SK-N-SH treated with all-trans-retinoic acid at 6 μM for 48 hours (cell line): ENCODE measurements at regions not wholly inside any gene's neighbourhood (a gene's known extent, or its start where the extent isn't known, plus 50 kb on each side); places are given as distances from the start of the nearest gene placed in this dataset.

Source experiments
- ATAC-seq: fragments of 200-7000 bp; cut with Tn5 transposase; 3 replicates; pipeline ENCODE4 v1.9.1; 2020; ENCODE audit warnings: mild to moderate bottlenecking, moderate library complexity
- ARNTL ChIP-seq: fragments of 450-650 bp; formaldehyde crosslinking; IDR thresholded peaks from 2 replicates; pipeline ENCODE4 v1.5.0; 2020; ENCODE audit warnings: low read depth, mild to moderate bottlenecking, moderate library complexity, borderline replicate concordance
- BACH2 ChIP-seq: fragments of 250-450 bp; sonication (Bioruptor Pico); IDR thresholded peaks from 2 replicates; pipeline ENCODE4 v1.9.0; 2021; ENCODE audit warnings: mild to moderate bottlenecking, borderline replicate concordance
- CREB5 ChIP-seq: fragments of 250-450 bp; sonication (Bioruptor Pico); IDR thresholded peaks from 2 replicates; pipeline ENCODE4 v1.5.1; 2020; ENCODE audit warnings: low read depth, mild to moderate bottlenecking, moderate library complexity
- CSDC2 ChIP-seq: fragments of 250-450 bp; sonication (Bioruptor Pico); IDR thresholded peaks from 2 replicates; pipeline ENCODE4 v1.5.0; 2020; ENCODE audit warnings: mild to moderate bottlenecking, moderate library complexity
- CSRNP3 ChIP-seq: fragments of 250-450 bp; sonication (Bioruptor Pico); IDR thresholded peaks from 2 replicates; pipeline ENCODE4 v1.5.1; 2021; ENCODE audit warnings: mild to moderate bottlenecking, moderate library complexity
- ESRRG ChIP-seq: fragments of 250-450 bp; sonication (Bioruptor Pico); IDR thresholded peaks from 2 replicates; pipeline ENCODE4 v1.6.1; 2021; ENCODE audit warnings: mild to moderate bottlenecking
- ISL1 ChIP-seq: fragments of 250-450 bp; sonication (Bioruptor Pico); IDR thresholded peaks from 2 replicates; pipeline ENCODE4 v2.1.2; 2022; ENCODE audit warnings: mild to moderate bottlenecking, moderate library complexity
- OSR1 ChIP-seq: fragments of 250-450 bp; sonication (Bioruptor Pico); IDR thresholded peaks from 2 replicates; pipeline ENCODE4 v1.8.0; 2022; ENCODE audit warnings: moderate library complexity, mild to moderate bottlenecking, inconsistent platforms
- PATZ1 ChIP-seq: fragments of 250-450 bp; sonication (Bioruptor Pico); IDR thresholded peaks from 2 replicates; pipeline ENCODE4 v1.8.0; 2020; ENCODE audit warnings: mild to moderate bottlenecking, moderate library complexity, borderline replicate concordance
- POU6F1 ChIP-seq: fragments of 250-450 bp; sonication (Bioruptor Pico); IDR thresholded peaks from 2 replicates; pipeline ENCODE4 v1.8.0; 2021; ENCODE audit warnings: low read depth, mild to moderate bottlenecking, moderate library complexity, borderline replicate concordance
- PPARA ChIP-seq: fragments of 250-450 bp; sonication (Bioruptor Pico); IDR thresholded peaks from 2 replicates; pipeline ENCODE4 v1.5.0; 2020; ENCODE audit warnings: mild to moderate bottlenecking, borderline replicate concordance
- RARB ChIP-seq: fragments of 250-450 bp; sonication (Bioruptor Pico); IDR thresholded peaks from 2 replicates; pipeline ENCODE4 v1.8.0; 2021; ENCODE audit warnings: mild to moderate bottlenecking, moderate library complexity
- SNAI2 ChIP-seq: fragments of 250-450 bp; sonication (Bioruptor Pico); IDR thresholded peaks from 2 replicates; pipeline ENCODE4 v1.5.0; 2020; ENCODE audit warnings: mild to moderate bottlenecking, moderate library complexity
- TCF4 ChIP-seq: fragments of 250-450 bp; sonication (Bioruptor Pico); IDR thresholded peaks from 2 replicates; pipeline ENCODE4 v1.8.0; 2021; ENCODE audit warnings: mild to moderate bottlenecking, moderate library complexity, borderline replicate concordance
- TOX ChIP-seq: fragments of 250-450 bp; sonication (Bioruptor Pico); IDR thresholded peaks from 2 replicates; pipeline ENCODE4 v1.8.0; 2021; ENCODE audit warnings: mild to moderate bottlenecking, moderate library complexity, borderline replicate concordance
- TSHZ2 ChIP-seq: fragments of 250-450 bp; sonication (Bioruptor Pico); IDR thresholded peaks from 2 replicates; pipeline ENCODE4 v1.5.0; 2020; ENCODE audit warnings: mild to moderate bottlenecking, moderate library complexity
- ZFP3 ChIP-seq: fragments of 250-450 bp; sonication (Bioruptor Pico); IDR thresholded peaks from 2 replicates; pipeline ENCODE4 v1.5.0; 2020; ENCODE audit warnings: mild to moderate bottlenecking, moderate library complexity
- ZFP30 ChIP-seq: fragments of 450-650 bp; formaldehyde crosslinking; IDR thresholded peaks from 2 replicates; pipeline ENCODE4 v1.5.0; 2022; ENCODE audit warnings: mild to moderate bottlenecking, moderate library complexity
- ZNF565 ChIP-seq: fragments of 450-650 bp; formaldehyde crosslinking; conservative IDR thresholded peaks from 2 replicates; pipeline ENCODE4 v1.5.0; 2020; ENCODE audit warnings: low read depth, mild to moderate bottlenecking, moderate library complexity
- ZNF70 ChIP-seq: fragments of 450-650 bp; formaldehyde crosslinking; IDR thresholded peaks from 2 replicates; pipeline ENCODE4 v1.5.0; 2020; ENCODE audit warnings: mild to moderate bottlenecking, moderate library complexity
- ZNF8 ChIP-seq: fragments of 450-650 bp; formaldehyde crosslinking; IDR thresholded peaks from 2 replicates; pipeline ENCODE4 v1.5.0; 2020; ENCODE audit warnings: mild to moderate bottlenecking, moderate library complexity

GRCh38 chr12:73106896-73107295 is 834.7 kb downstream of the TRHDE start (continued):
- no peak for TF ChIP-seq CSRNP3
- no peak for TF ChIP-seq ARNTL (CRISPR knock-in tag)
- no peak for TF ChIP-seq TCF4
- no peak for TF ChIP-seq ZNF8 (CRISPR knock-in tag)

- no peak for TF ChIP-seq RARB (CRISPR knock-in tag)
- TF ChIP-seq ISL1 (CRISPR knock-in tag), result no peak
- no peak for TF ChIP-seq OSR1 (CRISPR knock-in tag)
- no peak for TF ChIP-seq PPARA (CRISPR knock-in tag)
- TF ChIP-seq CSRNP3, result no peak
- TF ChIP-seq ZNF8 (CRISPR knock-in tag), result no peak
- TF ChIP-seq ZFP30 (CRISPR knock-in tag), result no peak
- TF ChIP-seq ZNF70 (CRISPR knock-in tag), result no peak
- TF ChIP-seq TSHZ2, result no peak
- no peak for TF ChIP-seq ZNF565
- no peak for TF ChIP-seq TOX (CRISPR knock-in tag)
- no peak for TF ChIP-seq BACH2
- TF ChIP-seq TCF4, result no peak
- TF ChIP-seq ZFP3 (CRISPR knock-in tag), result no peak
- no peak for TF ChIP-seq SNAI2 (CRISPR knock-in tag)
- no peak for ATAC-seq
Measured at GRCh38 chr12:73110816-73111215, 838.6 kb downstream of the TRHDE start.

GRCh38 chr12:73112035-73112816 is 840.1 kb downstream of the TRHDE start:
- ATAC-seq, result no peak
- no peak for TF ChIP-seq SNAI2 (CRISPR knock-in tag)
- no peak for TF ChIP-seq ZNF8 (CRISPR knock-in tag)
- no peak for TF ChIP-seq TOX (CRISPR knock-in tag)
- no peak for TF ChIP-seq ESRRG (CRISPR knock-in tag)
- TF ChIP-seq PATZ1 (CRISPR knock-in tag), result no peak
- TF ChIP-seq TCF4, result no peak
- TF ChIP-seq ISL1 (CRISPR knock-in tag), result no peak
- no peak for TF ChIP-seq CSRNP3
- TF ChIP-seq ZNF70 (CRISPR knock-in tag), result no peak
- TF ChIP-seq ZFP3 (CRISPR knock-in tag), result no peak
- TF ChIP-seq ZFP30 (CRISPR knock-in tag), result no peak
- no peak for TF ChIP-seq PPARA (CRISPR knock-in tag)
- TF ChIP-seq CSDC2, result no peak
- TF ChIP-seq POU6F1, result no peak
- no peak for TF ChIP-seq CREB5 (CRISPR knock-in tag)
- no peak for TF ChIP-seq TSHZ2
- no peak for TF ChIP-seq OSR1 (CRISPR knock-in tag)
